Neural cell (in vitro differentiated cells): ENCODE measurements at regions not wholly inside any gene's neighbourhood (a gene's known extent, or its start where the extent isn't known, plus 50 kb on each side); places are given as distances from the start of the nearest gene placed in this dataset.

Source experiments
- H2AFZ ChIP-seq: fragments of 200-600, 300-800 bp; sonication (generic), shearing (Covaris generic); 2 replicates; pipeline ENCODE4 v1.6.0; 2014; ENCODE audit warnings: low read depth, mild to moderate bottlenecking, antibody characterized with exemption, low read length, moderate library complexity
- H3F3A ChIP-seq: fragments of 200-600 bp; shearing (Covaris generic); 2 replicates; pipeline ENCODE4 v1.6.1; 2016; ENCODE audit warnings: mild to moderate bottlenecking, moderate library complexity, mixed read lengths, antibody characterized with exemption, low read length; ENCODE audit not compliant: insufficient read depth, poor library complexity, severe bottlenecking
- H3K27ac ChIP-seq: fragments of 200-600, 300-800 bp; sonication (generic), shearing (Covaris generic); 2 replicates; pipeline ENCODE4 v1.5.1; 2014; ENCODE audit warnings: mild to moderate bottlenecking, low read length, moderate library complexity
- H3K27me3 ChIP-seq: fragments of 300-800, 200-600 bp; sonication (generic), shearing (Covaris generic); 2 replicates; pipeline ENCODE4 v1.6.0; 2014; ENCODE audit warnings: mild to moderate bottlenecking, low read depth, low read length, moderate library complexity; ENCODE audit not compliant: insufficient read depth
- H3K36me3 ChIP-seq: fragments of 300-800, 200-600 bp; sonication (generic), shearing (Covaris generic); 2 replicates; pipeline ENCODE4 v1.5.1; 2014; ENCODE audit warnings: mild to moderate bottlenecking, antibody characterized with exemption, low read length, moderate library complexity; ENCODE audit not compliant: insufficient read depth
- H3K4me2 ChIP-seq: fragments of 300-800, 200-600 bp; sonication (generic), shearing (Covaris generic); 2 replicates; pipeline ENCODE4 v1.6.0; 2014; ENCODE audit warnings: mild to moderate bottlenecking, low read length
- H3K4me3 ChIP-seq: fragments of 300-800, 200-600 bp; sonication (generic), shearing (Covaris generic); 2 replicates; pipeline ENCODE4 v1.5.1; 2014; ENCODE audit warnings: mild to moderate bottlenecking, low read length, moderate library complexity
- H3K79me2 ChIP-seq: fragments of 200-600 bp; shearing (Covaris generic); replicated peaks from 2 replicates; pipeline ENCODE4 v1.6.0; 2014; ENCODE audit warnings: mild to moderate bottlenecking, low read length, moderate library complexity; ENCODE audit not compliant: insufficient read depth
- H3K9ac ChIP-seq: fragments of 300-800, 200-600 bp; sonication (generic), shearing (Covaris generic); 2 replicates; pipeline ENCODE4 v1.6.1; 2016; ENCODE audit warnings: mild to moderate bottlenecking, low read length, mixed read lengths
- H3K9me2 ChIP-seq: fragments of 200-600 bp; shearing (Covaris generic); 2 replicates; pipeline ENCODE4 v1.6.1; 2016; ENCODE audit warnings: mild to moderate bottlenecking, low read length, mixed read lengths; ENCODE audit not compliant: insufficient read depth
- H3K9me3 ChIP-seq: fragments of 200-600, 300-800 bp; sonication (generic), shearing (Covaris generic); 2 replicates; pipeline ENCODE4 v1.6.1; 2016; ENCODE audit warnings: mild to moderate bottlenecking, mixed run types, low read length, moderate library complexity, mixed read lengths
- H4K20me1 ChIP-seq: fragments of 200-600 bp; shearing (Covaris generic); 2 replicates; pipeline ENCODE4 v1.6.1; 2016; ENCODE audit warnings: mild to moderate bottlenecking, mixed run types; ENCODE audit not compliant: insufficient read depth
- EP300 ChIP-seq: fragments of 450-650 bp; conservative IDR thresholded peaks from 2 replicates; pipeline ENCODE4 v1.6.1; 2014; ENCODE audit warnings: antibody characterized with exemption, mild to moderate bottlenecking, moderate library complexity; ENCODE audit not compliant: poor library complexity, severe bottlenecking
- MXI1 ChIP-seq: fragments of 450-650 bp; conservative IDR thresholded peaks from 2 replicates; pipeline ENCODE4 v1.6.1; 2014; ENCODE audit warnings: antibody characterized with exemption, mild to moderate bottlenecking; ENCODE audit not compliant: poor library complexity, severe bottlenecking
- POLR2AphosphoS5 ChIP-seq: IDR thresholded peaks from 2 replicates; pipeline ENCODE4 v1.6.1; 2012
- RAD21 ChIP-seq: fragments of 450-650 bp; conservative IDR thresholded peaks from 2 replicates; pipeline ENCODE4 v1.6.1; 2014; ENCODE audit warnings: antibody characterized with exemption, mild to moderate bottlenecking, moderate library complexity
- SMC3 ChIP-seq: fragments of 450-650 bp; conservative IDR thresholded peaks from 2 replicates; pipeline ENCODE4 v1.6.1; 2014; ENCODE audit warnings: antibody characterized with exemption, mild to moderate bottlenecking, moderate library complexity; ENCODE audit not compliant: poor library complexity
- TAF1 ChIP-seq: IDR thresholded peaks from 2 replicates; pipeline ENCODE4 v1.6.1; 2012; ENCODE audit warnings: low read depth
- TF ChIP-seq, protein P1 (sequence below): IDR thresholded peaks from 2 replicates; pipeline ENCODE4 v1.6.1; 2012; ENCODE audit warnings: borderline replicate concordance
- TF ChIP-seq, protein P2 (sequence below): fragments of 450-650 bp; IDR thresholded peaks from 2 replicates; pipeline ENCODE4 v1.5.1; 2014; ENCODE audit warnings: antibody characterized with exemption, mild to moderate bottlenecking, moderate library complexity; ENCODE audit not compliant: poor library complexity, severe bottlenecking

DNA sequence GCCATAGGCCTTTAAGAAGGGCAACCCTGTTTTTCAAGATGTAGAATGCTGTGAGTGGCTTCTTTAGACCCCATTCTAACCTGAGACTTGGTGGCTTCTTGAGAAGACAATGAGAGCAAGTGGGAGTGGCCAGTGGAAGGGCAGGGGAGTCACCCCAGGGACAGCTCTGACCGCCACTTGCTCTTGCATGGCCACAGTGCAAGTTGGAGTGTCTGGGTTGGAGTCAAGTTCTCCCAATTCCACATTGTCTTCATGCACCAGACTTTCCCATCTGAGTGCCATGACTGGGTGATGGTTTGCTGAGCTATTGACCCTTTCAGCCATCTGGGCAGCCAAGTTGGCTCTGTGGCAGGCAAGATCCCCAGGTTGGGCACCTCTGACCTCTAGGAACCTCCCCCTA, 148.0 kb upstream of the SKOR2 start:
- no peaks in the 10 kb centered on the region for H3K36me3 ChIP-seq
- H3K4me2 ChIP-seq, result no peak overlapping the region
- no peak overlapping the region for H3K27ac ChIP-seq
- H4K20me1 ChIP-seq, result no peaks in the 10 kb centered on the region
- H3K27me3 ChIP-seq, result no peaks in the 10 kb centered on the region
- no peaks in the 10 kb centered on the region for H3F3A ChIP-seq
- TF ChIP-seq POLR2AphosphoS5, result no peak
- TF ChIP-seq, protein P1, sequence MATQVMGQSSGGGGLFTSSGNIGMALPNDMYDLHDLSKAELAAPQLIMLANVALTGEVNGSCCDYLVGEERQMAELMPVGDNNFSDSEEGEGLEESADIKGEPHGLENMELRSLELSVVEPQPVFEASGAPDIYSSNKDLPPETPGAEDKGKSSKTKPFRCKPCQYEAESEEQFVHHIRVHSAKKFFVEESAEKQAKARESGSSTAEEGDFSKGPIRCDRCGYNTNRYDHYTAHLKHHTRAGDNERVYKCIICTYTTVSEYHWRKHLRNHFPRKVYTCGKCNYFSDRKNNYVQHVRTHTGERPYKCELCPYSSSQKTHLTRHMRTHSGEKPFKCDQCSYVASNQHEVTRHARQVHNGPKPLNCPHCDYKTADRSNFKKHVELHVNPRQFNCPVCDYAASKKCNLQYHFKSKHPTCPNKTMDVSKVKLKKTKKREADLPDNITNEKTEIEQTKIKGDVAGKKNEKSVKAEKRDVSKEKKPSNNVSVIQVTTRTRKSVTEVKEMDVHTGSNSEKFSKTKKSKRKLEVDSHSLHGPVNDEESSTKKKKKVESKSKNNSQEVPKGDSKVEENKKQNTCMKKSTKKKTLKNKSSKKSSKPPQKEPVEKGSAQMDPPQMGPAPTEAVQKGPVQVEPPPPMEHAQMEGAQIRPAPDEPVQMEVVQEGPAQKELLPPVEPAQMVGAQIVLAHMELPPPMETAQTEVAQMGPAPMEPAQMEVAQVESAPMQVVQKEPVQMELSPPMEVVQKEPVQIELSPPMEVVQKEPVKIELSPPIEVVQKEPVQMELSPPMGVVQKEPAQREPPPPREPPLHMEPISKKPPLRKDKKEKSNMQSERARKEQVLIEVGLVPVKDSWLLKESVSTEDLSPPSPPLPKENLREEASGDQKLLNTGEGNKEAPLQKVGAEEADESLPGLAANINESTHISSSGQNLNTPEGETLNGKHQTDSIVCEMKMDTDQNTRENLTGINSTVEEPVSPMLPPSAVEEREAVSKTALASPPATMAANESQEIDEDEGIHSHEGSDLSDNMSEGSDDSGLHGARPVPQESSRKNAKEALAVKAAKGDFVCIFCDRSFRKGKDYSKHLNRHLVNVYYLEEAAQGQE, result no peak
- no peak for TF ChIP-seq MXI1
- no peak for TF ChIP-seq RAD21
- TF ChIP-seq, protein P2, sequence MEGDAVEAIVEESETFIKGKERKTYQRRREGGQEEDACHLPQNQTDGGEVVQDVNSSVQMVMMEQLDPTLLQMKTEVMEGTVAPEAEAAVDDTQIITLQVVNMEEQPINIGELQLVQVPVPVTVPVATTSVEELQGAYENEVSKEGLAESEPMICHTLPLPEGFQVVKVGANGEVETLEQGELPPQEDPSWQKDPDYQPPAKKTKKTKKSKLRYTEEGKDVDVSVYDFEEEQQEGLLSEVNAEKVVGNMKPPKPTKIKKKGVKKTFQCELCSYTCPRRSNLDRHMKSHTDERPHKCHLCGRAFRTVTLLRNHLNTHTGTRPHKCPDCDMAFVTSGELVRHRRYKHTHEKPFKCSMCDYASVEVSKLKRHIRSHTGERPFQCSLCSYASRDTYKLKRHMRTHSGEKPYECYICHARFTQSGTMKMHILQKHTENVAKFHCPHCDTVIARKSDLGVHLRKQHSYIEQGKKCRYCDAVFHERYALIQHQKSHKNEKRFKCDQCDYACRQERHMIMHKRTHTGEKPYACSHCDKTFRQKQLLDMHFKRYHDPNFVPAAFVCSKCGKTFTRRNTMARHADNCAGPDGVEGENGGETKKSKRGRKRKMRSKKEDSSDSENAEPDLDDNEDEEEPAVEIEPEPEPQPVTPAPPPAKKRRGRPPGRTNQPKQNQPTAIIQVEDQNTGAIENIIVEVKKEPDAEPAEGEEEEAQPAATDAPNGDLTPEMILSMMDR, result no peak
- no peaks in the 10 kb centered on the region for H3K9me2 ChIP-seq
- H3K4me3 ChIP-seq, result no peak overlapping the region
- no peaks in the 10 kb centered on the region for H3K9me3 ChIP-seq
- no peak overlapping the region for H3K9ac ChIP-seq
- H2AFZ ChIP-seq, result no peak overlapping the region
- H3K79me2 ChIP-seq, result no peaks in the 10 kb centered on the region

DNA sequence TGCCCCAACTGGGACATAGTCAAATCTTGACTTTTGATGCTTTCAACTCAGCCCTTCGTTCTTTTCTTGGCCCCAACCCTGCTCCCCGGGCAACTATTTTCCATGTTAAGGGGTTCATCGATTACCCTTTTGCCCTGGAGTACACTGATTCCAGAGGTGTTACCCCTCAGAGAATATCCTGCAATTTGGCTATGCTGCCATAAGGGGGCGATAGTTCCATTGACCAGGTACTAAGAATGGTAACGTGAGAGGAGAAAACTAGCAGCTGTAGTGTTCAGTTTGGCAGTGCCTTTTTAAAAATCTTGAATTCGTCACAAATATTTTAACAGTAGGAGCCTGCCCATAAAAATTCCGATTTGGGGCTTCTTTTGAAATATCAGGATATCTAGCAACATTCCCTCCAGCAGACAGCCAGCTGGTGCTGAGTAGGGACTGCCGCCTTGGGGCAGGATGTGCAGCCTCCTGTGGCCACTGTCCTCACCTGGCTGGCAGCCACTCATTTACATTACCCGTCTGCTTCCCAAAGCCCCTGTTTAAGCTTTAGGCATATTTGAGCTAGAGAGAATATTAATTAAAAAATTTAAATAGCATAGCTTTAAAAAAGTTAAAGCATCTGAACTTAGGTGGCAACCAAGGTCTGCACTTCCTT, 146.3 kb upstream of the SKOR2 start:
- H3K79me2 ChIP-seq, result no peaks in the 10 kb centered on the region
- H3K36me3 ChIP-seq, result no peaks in the 10 kb centered on the region
- no peaks in the 10 kb centered on the region for H3K27me3 ChIP-seq
- no peak overlapping the region for H3K4me3 ChIP-seq
- H3K27ac ChIP-seq, result no peak overlapping the region
- no peaks in the 10 kb centered on the region for H4K20me1 ChIP-seq
- H3K9me3 ChIP-seq, result no peaks in the 10 kb centered on the region
- no peak overlapping the region for H2AFZ ChIP-seq
- TF ChIP-seq, protein P2, result peak; percentile 33
- TF ChIP-seq TAF1, result no peak
- no peak for TF ChIP-seq MXI1
- no peak overlapping the region for H3K4me2 ChIP-seq
- H3F3A ChIP-seq, result no peaks in the 10 kb centered on the region
- H3K9ac ChIP-seq, result no peak overlapping the region
- no peaks in the 10 kb centered on the region for H3K9me2 ChIP-seq

DNA sequence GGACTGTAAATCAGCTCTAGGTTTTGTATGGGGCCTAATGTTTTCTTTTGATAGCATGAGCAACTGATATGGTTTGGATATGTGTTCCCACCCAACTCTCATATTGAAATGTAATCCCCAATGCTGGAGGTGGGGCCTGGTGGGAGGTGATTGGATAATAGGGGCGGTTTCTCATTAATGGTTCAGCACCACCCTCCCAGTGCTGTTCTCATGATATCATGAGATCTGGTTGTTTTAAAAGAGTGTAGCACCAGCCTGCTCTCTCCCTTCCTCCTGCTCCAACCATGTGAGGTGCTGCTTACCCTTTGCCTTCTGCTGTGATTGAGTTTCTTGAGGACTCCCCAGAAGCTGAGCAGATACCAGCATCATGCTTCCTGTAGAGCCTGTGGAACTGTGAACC, 140.2 kb upstream of the SKOR2 start:
- Histone ChIP-seq H4K20me1 (no peaks in the 10 kb centered on the region), H3K27ac (no peak overlapping the region), H3K79me2 (no peaks in the 10 kb centered on the region), H3K9me3 (no peaks in the 10 kb centered on the region), H3K27me3 (no peaks in the 10 kb centered on the region), H2AFZ (no peak overlapping the region), H3K9ac (no peak overlapping the region), H3F3A (no peaks in the 10 kb centered on the region), H3K9me2 (no peaks in the 10 kb centered on the region), H3K4me2 (no peak overlapping the region), H3K4me3 (no peak overlapping the region), H3K36me3 (no peaks in the 10 kb centered on the region)
- TF ChIP-seq EP300 (no peak), MXI1 (no peak), TAF1 (no peak), SMC3 (no peak), POLR2AphosphoS5 (no peak)
- TF ChIP-seq, protein P2, result no peak
- TF ChIP-seq, protein P1, result no peak
